HCT116 (cell line): ENCODE measurements at regions not wholly inside any gene's neighbourhood (a gene's known extent, or its start where the extent isn't known, plus 50 kb on each side); places are given as distances from the start of the nearest gene placed in this dataset.

ENCODE experiments used
- ATAC-seq: fragments of 200-7000 bp; cut with Tn5 transposase; 2 replicates; pipeline ENCODE4 v1.9.1; 2020; ENCODE audit warnings: mild to moderate bottlenecking, moderate library complexity
- BruUV-seq: library from RNA; stranded (reverse); fragments of 400-500 nt; replicated peaks from 2 replicates; lab custom pipeline; 2021; lab: Mats Ljungman, UMichigan
- CTCF ChIA-PET: fragments of 300-600 bp; sonication (Branson Sonifier 250); formaldehyde crosslinking; loops from one replicate; lab custom pipeline; 2021; ENCODE audit warnings: antibody characterized with exemption; lab: Charles Lee
- POLR2A ChIA-PET: fragments of 300-600, 350-600 bp; sonication (Branson Sonifier 250); formaldehyde crosslinking; loops from one replicate; lab custom pipeline; 2021; ENCODE audit warnings: antibody characterized with exemption; lab: Charles Lee
- RAD21 ChIA-PET, 2 experiments: fragments of 300-600 bp; sonication (Branson Sonifier 250); formaldehyde crosslinking; loops; one replicate each; lab custom pipeline; 2023; ENCODE audit warnings: low total read pairs in 2 of 2; ENCODE audit not compliant: uncharacterized antibody in 2 of 2, unreplicated experiment in 2 of 2, low non-redundant PET in 1 of 2; lab: Charles Lee
- DNase-seq: peaks from one replicate; pipeline ENCODE4 v3.0.0-alpha.2; 2010; ENCODE audit warnings: low read depth, low spot score
- H2AFZ ChIP-seq: fragments of 200-600 bp; shearing (Covaris generic), sonication (generic); 2 replicates; pipeline ENCODE4 v1.6.1; 2017; ENCODE audit warnings: low read depth, mixed run types, mixed read lengths, antibody characterized with exemption, low read length; ENCODE audit not compliant: poor library complexity, severe bottlenecking
- H3K27ac ChIP-seq: 2 replicates; pipeline ENCODE4 v1.5.1; 2012; ENCODE audit warnings: low read depth, low read length
- H3K27me3 ChIP-seq: fragments of 200-600 bp; sonication (generic); 2 replicates; pipeline ENCODE4 v1.6.1; 2016; ENCODE audit warnings: mixed run types, low read length, mixed read lengths; ENCODE audit not compliant: insufficient read depth
- H3K36me3 ChIP-seq, 2 experiments: fragments of 200-500 bp in 1 of 2; fragments of 200-600 bp in 1 of 2; sonication (Bioruptor generic) in 1 of 2; sonication (generic) in 1 of 2; 2 replicates each; pipeline versions ENCODE4 v1.5.1 to v1.6.1; 2014 to 2016; ENCODE audit warnings: low read length in 2 of 2, inconsistent platforms in 1 of 2, mixed read lengths in 1 of 2, mixed run types in 1 of 2; ENCODE audit not compliant: insufficient read depth in 2 of 2, control insufficient read depth in 1 of 2
- H3K4me1 ChIP-seq, 2 experiments: fragments of 200-600 bp in 1 of 2; sonication (generic) in 1 of 2; 2 replicates each; pipeline versions ENCODE4 v1.5.1 to v1.6.1; 2012 to 2017; ENCODE audit warnings: low read length in 2 of 2, inconsistent platforms in 1 of 2, mild to moderate bottlenecking in 1 of 2, mixed read lengths in 1 of 2, mixed run types in 1 of 2, moderate library complexity in 1 of 2; ENCODE audit not compliant: insufficient read depth in 2 of 2, control insufficient read depth in 1 of 2
- H3K4me2 ChIP-seq: fragments of 200-600 bp; sonication (generic); 2 replicates; pipeline ENCODE4 v1.6.1; 2017; ENCODE audit warnings: mixed run types, low read length, mixed read lengths
- H3K4me3 ChIP-seq, 2 experiments: fragments of 200-600 bp in 1 of 2; sonication (generic) in 1 of 2; replicated peaks in 1 of 2; 2 replicates each; pipeline ENCODE4 v1.5.1; 2011 to 2016; ENCODE audit warnings: low read length in 2 of 2, control low read depth in 1 of 2, low read depth in 1 of 2, mild to moderate bottlenecking in 1 of 2, mixed read lengths in 1 of 2, mixed run types in 1 of 2
- H3K79me2 ChIP-seq: fragments of 200-600 bp; sonication (generic); 2 replicates; pipeline ENCODE4 v1.6.1; 2017; ENCODE audit warnings: mild to moderate bottlenecking, mixed run types, low read length, moderate library complexity, mixed read lengths; ENCODE audit not compliant: insufficient read depth
- H3K9ac ChIP-seq: fragments of 200-600 bp; sonication (generic); 2 replicates; pipeline ENCODE4 v1.6.1; 2016; ENCODE audit warnings: low read length, mixed read lengths
- H3K9me2 ChIP-seq: fragments of 200-600 bp; sonication (generic), shearing (Covaris generic); 2 replicates; pipeline ENCODE4 v1.6.1; 2017; ENCODE audit warnings: mixed run types, mild to moderate bottlenecking, moderate library complexity; ENCODE audit not compliant: insufficient read depth
- H3K9me3 ChIP-seq, 2 experiments: fragments of 200-500 bp in 1 of 2; fragments of 200-600 bp in 1 of 2; sonication (Bioruptor generic) in 1 of 2; sonication (generic) in 1 of 2; 2 replicates each; pipeline ENCODE4 v1.6.1; 2014 to 2017; ENCODE audit warnings: low read length in 2 of 2, mixed read lengths in 2 of 2, inconsistent platforms in 1 of 2, low read depth in 1 of 2, mild to moderate bottlenecking in 1 of 2, mixed run types in 1 of 2, moderate library complexity in 1 of 2; ENCODE audit not compliant: control insufficient read depth in 1 of 2, insufficient read depth in 1 of 2
- H4K20me1 ChIP-seq: fragments of 200-600 bp; sonication (generic), shearing (Covaris generic); 2 replicates; pipeline ENCODE4 v1.6.1; 2017; ENCODE audit warnings: mixed run types, mild to moderate bottlenecking, moderate library complexity; ENCODE audit not compliant: insufficient read depth
- EZH2phosphoT487 ChIP-seq: fragments of 200-600 bp; IDR thresholded peaks from 2 replicates; pipeline ENCODE4 v1.6.1; 2018; ENCODE audit warnings: antibody characterized with exemption, borderline replicate concordance
- POLR2AphosphoS5 ChIP-seq: IDR thresholded peaks from 2 replicates; pipeline ENCODE4 v1.6.1; 2011; ENCODE audit warnings: mild to moderate bottlenecking, low read depth, low read length, moderate library complexity
- SRF ChIP-seq: IDR thresholded peaks from 2 replicates; pipeline ENCODE4 v1.6.1; 2012; ENCODE audit warnings: low read depth
- TCF7L2 ChIP-seq: IDR thresholded peaks from 2 replicates; pipeline ENCODE4 v1.7.0; 2011; ENCODE audit warnings: borderline replicate concordance, inconsistent platforms; ENCODE audit not compliant: insufficient read depth, insufficient read length; ENCODE audit errors: extremely low read depth
- intact Hi-C: fragments of 100-400 bp; cut with micrococcal nuclease; formaldehyde crosslinking; loops from 2 replicates; pipeline ENCODE4 v1.10.0; 2022
- TF ChIP-seq, protein P1 (sequence below): IDR thresholded peaks from 2 replicates; pipeline ENCODE4 v1.6.1; 2012
- TF ChIP-seq, protein P2 (sequence below): IDR thresholded peaks from 2 replicates; pipeline ENCODE4 v1.6.1; 2012
- TF ChIP-seq, protein P3 (sequence below): IDR thresholded peaks from 2 replicates; pipeline ENCODE4 v1.6.1; 2012; ENCODE audit warnings: low read depth

DNA sequence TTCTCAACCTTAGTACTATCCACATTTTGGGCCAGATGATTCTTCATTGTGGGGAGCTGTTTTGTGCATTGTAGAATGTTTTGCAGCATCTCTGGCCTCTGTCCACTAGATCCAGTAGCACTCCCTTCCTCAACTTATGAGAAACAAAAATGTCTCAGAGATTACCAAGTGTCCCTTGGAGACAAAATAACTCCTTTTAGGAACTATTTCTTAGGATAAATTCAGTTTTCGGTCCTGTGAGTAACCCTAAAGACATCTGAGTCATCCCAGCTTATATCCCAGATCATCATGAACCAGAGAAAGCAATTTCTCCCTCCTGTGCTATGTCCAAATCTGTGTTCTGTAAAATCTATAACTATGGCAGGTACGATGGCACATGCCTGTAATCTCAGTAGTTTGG, 266.6 kb upstream of the PHYHIPL start:
- H3K36me3 ChIP-seq: no peaks in the 10 kb centered on the region
- no peaks in the 10 kb centered on the region for H3K27me3 ChIP-seq
- intact Hi-C loops: no loop called here
- ChIA-PET RAD21 (no interaction called here), POLR2A (no interaction called here), CTCF (no interaction called here)
- H4K20me1 ChIP-seq: no peaks in the 10 kb centered on the region
- H3K4me2 ChIP-seq: no peak overlapping the region
- no peaks in the 10 kb centered on the region for H3K4me1 ChIP-seq
- no peaks in the 10 kb centered on the region for H3K79me2 ChIP-seq
- ATAC-seq (no peak), DNase-seq (no peak)
- no peak overlapping the region for H3K4me3 ChIP-seq
- H3K9me2 ChIP-seq: no peaks in the 10 kb centered on the region
- H3K27ac ChIP-seq: no peak overlapping the region
- no TSS peak for BruUV-seq
- H3K9ac ChIP-seq: no peak overlapping the region
- no peak overlapping the region for H2AFZ ChIP-seq
- H3K9me3 ChIP-seq: no peaks in the 10 kb centered on the region
- TF ChIP-seq EZH2phosphoT487: no peak
- TF ChIP-seq, protein P1, sequence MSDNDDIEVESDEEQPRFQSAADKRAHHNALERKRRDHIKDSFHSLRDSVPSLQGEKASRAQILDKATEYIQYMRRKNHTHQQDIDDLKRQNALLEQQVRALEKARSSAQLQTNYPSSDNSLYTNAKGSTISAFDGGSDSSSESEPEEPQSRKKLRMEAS: no peak
- TF ChIP-seq SRF: no peak
- TF ChIP-seq POLR2AphosphoS5: no peak
- no peak for TF ChIP-seq TCF7L2
- TF ChIP-seq, protein P2, sequence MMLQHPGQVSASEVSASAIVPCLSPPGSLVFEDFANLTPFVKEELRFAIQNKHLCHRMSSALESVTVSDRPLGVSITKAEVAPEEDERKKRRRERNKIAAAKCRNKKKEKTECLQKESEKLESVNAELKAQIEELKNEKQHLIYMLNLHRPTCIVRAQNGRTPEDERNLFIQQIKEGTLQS: no peak
- TF ChIP-seq, protein P3, sequence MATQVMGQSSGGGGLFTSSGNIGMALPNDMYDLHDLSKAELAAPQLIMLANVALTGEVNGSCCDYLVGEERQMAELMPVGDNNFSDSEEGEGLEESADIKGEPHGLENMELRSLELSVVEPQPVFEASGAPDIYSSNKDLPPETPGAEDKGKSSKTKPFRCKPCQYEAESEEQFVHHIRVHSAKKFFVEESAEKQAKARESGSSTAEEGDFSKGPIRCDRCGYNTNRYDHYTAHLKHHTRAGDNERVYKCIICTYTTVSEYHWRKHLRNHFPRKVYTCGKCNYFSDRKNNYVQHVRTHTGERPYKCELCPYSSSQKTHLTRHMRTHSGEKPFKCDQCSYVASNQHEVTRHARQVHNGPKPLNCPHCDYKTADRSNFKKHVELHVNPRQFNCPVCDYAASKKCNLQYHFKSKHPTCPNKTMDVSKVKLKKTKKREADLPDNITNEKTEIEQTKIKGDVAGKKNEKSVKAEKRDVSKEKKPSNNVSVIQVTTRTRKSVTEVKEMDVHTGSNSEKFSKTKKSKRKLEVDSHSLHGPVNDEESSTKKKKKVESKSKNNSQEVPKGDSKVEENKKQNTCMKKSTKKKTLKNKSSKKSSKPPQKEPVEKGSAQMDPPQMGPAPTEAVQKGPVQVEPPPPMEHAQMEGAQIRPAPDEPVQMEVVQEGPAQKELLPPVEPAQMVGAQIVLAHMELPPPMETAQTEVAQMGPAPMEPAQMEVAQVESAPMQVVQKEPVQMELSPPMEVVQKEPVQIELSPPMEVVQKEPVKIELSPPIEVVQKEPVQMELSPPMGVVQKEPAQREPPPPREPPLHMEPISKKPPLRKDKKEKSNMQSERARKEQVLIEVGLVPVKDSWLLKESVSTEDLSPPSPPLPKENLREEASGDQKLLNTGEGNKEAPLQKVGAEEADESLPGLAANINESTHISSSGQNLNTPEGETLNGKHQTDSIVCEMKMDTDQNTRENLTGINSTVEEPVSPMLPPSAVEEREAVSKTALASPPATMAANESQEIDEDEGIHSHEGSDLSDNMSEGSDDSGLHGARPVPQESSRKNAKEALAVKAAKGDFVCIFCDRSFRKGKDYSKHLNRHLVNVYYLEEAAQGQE: no peak
